WERI-Rb-1 (cell line): ENCODE measurements at regions not wholly inside any gene's neighbourhood (a gene's known extent, or its start where the extent isn't known, plus 50 kb on each side); places are given as distances from the start of the nearest gene placed in this dataset.

Experiments
- DNase-seq: peaks from one replicate; pipeline ENCODE4 v3.0.0-alpha.2; 2020
- H3K27ac ChIP-seq: fragments of 250-450 bp; sonication (Bioruptor Pico); 2 replicates; pipeline ENCODE4 v1.5.1; 2020; ENCODE audit warnings: mild to moderate bottlenecking, moderate library complexity
- H3K27me3 ChIP-seq: fragments of 250-450 bp; sonication (Bioruptor Pico); 2 replicates; pipeline ENCODE4 v1.5.1; 2021; ENCODE audit warnings: mild to moderate bottlenecking, low read depth, moderate library complexity; ENCODE audit not compliant: insufficient read depth, severe bottlenecking
- H3K36me3 ChIP-seq: fragments of 250-450 bp; sonication (Bioruptor Pico); 2 replicates; pipeline ENCODE4 v1.5.1; 2020; ENCODE audit warnings: mild to moderate bottlenecking, moderate library complexity
- H3K4me3 ChIP-seq: 2 replicates; pipeline ENCODE4 v1.5.1; 2011; ENCODE audit warnings: low read depth, mild to moderate bottlenecking, control low read depth, low read length
- H3K9me3 ChIP-seq: fragments of 250-450 bp; sonication (Bioruptor Pico); 2 replicates; pipeline ENCODE4 v1.5.1; 2021; ENCODE audit warnings: mild to moderate bottlenecking, moderate library complexity; ENCODE audit not compliant: severe bottlenecking
- TF ChIP-seq, protein P1 (sequence below): IDR thresholded peaks from 2 replicates; pipeline ENCODE4 v1.5.1; 2011; ENCODE audit warnings: low read depth, mild to moderate bottlenecking, control low read depth, inconsistent platforms, low read length

- H3K36me3 ChIP-seq = no peaks in the 10 kb centered on the region
- H3K27ac ChIP-seq = no peak overlapping the region
- H3K27me3 ChIP-seq = peaks cover 61% of the 10 kb centered on the region
- no peak for DNase-seq
- TF ChIP-seq, protein P1, sequence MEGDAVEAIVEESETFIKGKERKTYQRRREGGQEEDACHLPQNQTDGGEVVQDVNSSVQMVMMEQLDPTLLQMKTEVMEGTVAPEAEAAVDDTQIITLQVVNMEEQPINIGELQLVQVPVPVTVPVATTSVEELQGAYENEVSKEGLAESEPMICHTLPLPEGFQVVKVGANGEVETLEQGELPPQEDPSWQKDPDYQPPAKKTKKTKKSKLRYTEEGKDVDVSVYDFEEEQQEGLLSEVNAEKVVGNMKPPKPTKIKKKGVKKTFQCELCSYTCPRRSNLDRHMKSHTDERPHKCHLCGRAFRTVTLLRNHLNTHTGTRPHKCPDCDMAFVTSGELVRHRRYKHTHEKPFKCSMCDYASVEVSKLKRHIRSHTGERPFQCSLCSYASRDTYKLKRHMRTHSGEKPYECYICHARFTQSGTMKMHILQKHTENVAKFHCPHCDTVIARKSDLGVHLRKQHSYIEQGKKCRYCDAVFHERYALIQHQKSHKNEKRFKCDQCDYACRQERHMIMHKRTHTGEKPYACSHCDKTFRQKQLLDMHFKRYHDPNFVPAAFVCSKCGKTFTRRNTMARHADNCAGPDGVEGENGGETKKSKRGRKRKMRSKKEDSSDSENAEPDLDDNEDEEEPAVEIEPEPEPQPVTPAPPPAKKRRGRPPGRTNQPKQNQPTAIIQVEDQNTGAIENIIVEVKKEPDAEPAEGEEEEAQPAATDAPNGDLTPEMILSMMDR = no peak
- no peak overlapping the region for H3K4me3 ChIP-seq
- no peaks in the 10 kb centered on the region for H3K9me3 ChIP-seq
Observed at GRCh38 chr10:125535559-125535958, 147.4 kb downstream of the TEX36 start.

DNA sequence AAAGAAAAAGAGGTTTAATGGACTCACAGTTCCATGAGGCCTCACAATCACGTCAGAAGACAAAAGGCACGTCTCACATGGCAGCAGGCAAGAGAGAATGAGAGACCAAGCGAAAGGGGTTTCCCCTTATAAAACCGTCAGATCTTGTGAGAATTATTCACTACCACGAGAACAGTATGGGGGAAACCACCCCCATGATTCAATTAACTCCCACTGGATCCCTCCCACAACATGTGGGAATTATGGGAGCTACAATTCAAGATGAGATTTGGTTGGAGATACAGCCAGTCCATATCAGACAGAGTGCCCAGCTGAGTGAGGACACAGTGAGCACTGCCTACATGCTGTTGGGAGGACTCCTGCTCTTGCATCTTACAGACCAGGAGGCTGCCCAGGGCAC, 148.4 kb downstream of the TEX36 start:
- no peak for DNase-seq
- H3K27me3 ChIP-seq = peaks cover 56% of the 10 kb centered on the region
- H3K9me3 ChIP-seq = no peaks in the 10 kb centered on the region
- TF ChIP-seq, protein P1 = no peak
- H3K36me3 ChIP-seq = no peaks in the 10 kb centered on the region
- H3K4me3 ChIP-seq = no peak overlapping the region
- no peak overlapping the region for H3K27ac ChIP-seq

DNA sequence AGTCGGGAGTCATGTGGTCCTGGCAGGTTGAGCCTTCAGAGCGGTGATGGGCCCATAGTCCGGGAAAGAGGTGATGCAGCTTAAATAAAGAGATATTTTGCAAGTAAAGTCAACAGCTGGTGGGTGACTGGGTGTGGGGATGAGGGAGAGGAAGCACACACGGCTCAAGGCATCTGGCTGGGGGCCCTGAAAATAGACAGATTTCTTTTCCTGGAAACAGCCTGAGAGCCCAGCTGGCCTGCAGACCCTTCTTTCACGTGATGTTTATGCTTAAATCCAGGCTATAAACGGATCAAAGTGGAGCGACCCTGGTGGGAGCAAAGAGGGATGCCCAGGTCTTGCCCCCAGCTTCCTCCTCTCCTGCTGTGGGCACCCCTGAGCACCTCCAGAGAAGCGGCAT, 149.1 kb downstream of the TEX36 start:
- TF ChIP-seq, protein P1 = no peak
- H3K4me3 ChIP-seq = no peak overlapping the region
- no peaks in the 10 kb centered on the region for H3K9me3 ChIP-seq
- no peaks in the 10 kb centered on the region for H3K36me3 ChIP-seq
- H3K27me3 ChIP-seq = peaks cover 50% of the 10 kb centered on the region
- H3K27ac ChIP-seq = no peak overlapping the region
- DNase-seq = no peak

GRCh38 chr10:125531465-125531864, 151.5 kb downstream of the TEX36 start:
- no peak for DNase-seq
- TF ChIP-seq, protein P1 = no peak
- H3K27ac ChIP-seq = no peak overlapping the region

DNA sequence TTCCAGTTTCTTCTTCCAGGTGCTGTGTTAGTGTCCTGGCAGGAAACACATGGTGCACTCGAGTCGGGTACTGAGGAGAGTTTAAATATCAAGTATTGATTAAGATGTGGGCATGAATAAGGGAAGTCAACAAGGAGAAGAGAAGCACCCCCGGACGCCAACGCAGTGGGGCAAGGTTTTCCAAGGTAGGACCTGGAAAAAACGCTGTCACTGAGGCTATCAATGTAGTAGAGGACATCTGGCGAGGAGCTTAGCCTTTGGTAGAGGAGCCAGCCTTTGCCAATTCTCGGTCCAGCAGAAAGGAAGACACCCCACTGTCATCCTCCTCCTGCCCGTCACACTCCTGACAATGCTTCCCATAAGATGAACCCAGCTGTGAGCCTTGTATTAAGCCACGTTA, 159.6 kb downstream of the TEX36 start:
- Histone ChIP-seq H3K27me3 (peaks cover 23% of the 10 kb centered on the region), H3K4me3 (no peak overlapping the region), H3K27ac (no peak overlapping the region), H3K36me3 (no peaks in the 10 kb centered on the region), H3K9me3 (no peaks in the 10 kb centered on the region)
- DNase-seq = no peak
- TF ChIP-seq, protein P1 = no peak

More at GRCh38 chr10:125531465-125531864, 151.5 kb downstream of the TEX36 start:
- Histone ChIP-seq H3K4me3 (no peak overlapping the region), H3K9me3 (no peaks in the 10 kb centered on the region), H3K36me3 (no peaks in the 10 kb centered on the region), H3K27me3 (peaks cover 38% of the 10 kb centered on the region)
